H1 (cell line): ENCODE measurements at regions not wholly inside any gene's neighbourhood (a gene's known extent, or its start where the extent isn't known, plus 50 kb on each side); places are given as distances from the start of the nearest gene placed in this dataset.

Experiments
- KDM1A ChIP-seq: fragments of 200-600, 300-600 bp; sonication (generic); IDR thresholded peaks from 2 replicates; pipeline ENCODE4 v1.7.1; 2016; ENCODE audit warnings: mild to moderate bottlenecking, low read length, borderline replicate concordance
- TBP ChIP-seq: IDR thresholded peaks from 2 replicates; pipeline ENCODE4 v1.6.1; 2011; ENCODE audit warnings: low read depth, low read length, improper control_type of control experiment
- TF ChIP-seq, protein P1 (sequence below): IDR thresholded peaks from 2 replicates; pipeline ENCODE4 v1.6.1; 2012; ENCODE audit warnings: inconsistent platforms

DNA sequence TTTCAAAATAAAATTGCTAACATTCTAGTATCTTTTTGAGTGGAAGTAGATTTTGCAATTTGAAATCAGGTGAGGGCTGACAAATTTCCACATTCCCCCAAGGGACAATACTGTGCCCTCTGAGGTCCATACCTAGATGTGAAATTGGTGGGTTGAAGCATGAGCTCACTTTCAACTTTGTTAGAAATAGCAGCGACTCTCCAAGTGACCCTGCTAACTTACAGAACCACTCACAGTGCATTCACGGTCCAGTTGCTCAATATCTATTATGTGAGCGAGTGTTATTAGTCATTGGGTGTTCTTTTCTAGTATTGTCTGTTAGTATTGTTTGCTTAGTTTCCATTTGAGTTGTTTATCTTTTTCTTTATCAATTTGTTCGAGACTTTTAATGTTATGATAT lies 53.6 kb upstream of the ASB17 start (continued):
- TF ChIP-seq, protein P1, sequence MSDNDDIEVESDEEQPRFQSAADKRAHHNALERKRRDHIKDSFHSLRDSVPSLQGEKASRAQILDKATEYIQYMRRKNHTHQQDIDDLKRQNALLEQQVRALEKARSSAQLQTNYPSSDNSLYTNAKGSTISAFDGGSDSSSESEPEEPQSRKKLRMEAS, result no peak
- TF ChIP-seq TBP (no peak), KDM1A (no peak)
